Endothelial cell of umbilical vein (primary cell): ENCODE measurements at regions not wholly inside any gene's neighbourhood (a gene's known extent, or its start where the extent isn't known, plus 50 kb on each side); places are given as distances from the start of the nearest gene placed in this dataset.

ENCODE experiments used
- BruUV-seq: library from RNA; stranded (reverse); fragments of 400-500 nt; replicated peaks from 2 replicates; lab custom pipeline; 2021; lab: Mats Ljungman, UMichigan
- CTCF ChIA-PET: fragments of 300-600, 350-600 bp; sonication (Branson Sonifier 250); formaldehyde crosslinking; loops from one replicate; lab custom pipeline; 2021; ENCODE audit warnings: antibody characterized with exemption, inconsistent platforms; lab: Charles Lee
- POLR2A ChIA-PET: fragments of 300-600, 350-600 bp; sonication (Branson Sonifier 250); formaldehyde crosslinking; loops from one replicate; lab custom pipeline; 2021; ENCODE audit warnings: antibody characterized with exemption, inconsistent platforms; lab: Charles Lee
- DNase-seq: peaks from one replicate; pipeline ENCODE4 v3.0.0-alpha.2; 2011; ENCODE audit warnings: low read depth, low spot score
- FAIRE-seq: peaks from 2 replicates; lab custom pipeline; 2011; peaks lifted over from hg19 to GRCh38; lab: Jason Lieb, UNC
- H2AFZ ChIP-seq: 2 replicates; pipeline ENCODE4 v1.6.0; 2012; ENCODE audit warnings: low read depth, low read length, control low read depth, inconsistent platforms
- H3K27ac ChIP-seq: 2 replicates; pipeline ENCODE4 v1.5.1; 2011; ENCODE audit warnings: low read depth, mild to moderate bottlenecking, control low read depth, low read length, moderate library complexity; ENCODE audit not compliant: insufficient read depth
- H3K27me3 ChIP-seq, 2 experiments: 2 replicates each; pipeline versions ENCODE4 v1.6.0 to v1.6.1; 2011; ENCODE audit warnings: low read length in 2 of 2, mixed read lengths in 1 of 2; ENCODE audit not compliant: control insufficient read depth in 2 of 2, insufficient read depth in 2 of 2
- H3K36me3 ChIP-seq, 2 experiments: 2 replicates in 1 of 2; 3 replicates in 1 of 2; pipeline ENCODE4 v1.5.1; 2011; ENCODE audit warnings: low read length in 2 of 2, mild to moderate bottlenecking in 1 of 2, moderate library complexity in 1 of 2; ENCODE audit not compliant: control insufficient read depth in 2 of 2, insufficient read depth in 2 of 2; ENCODE audit errors: extremely low read depth in 1 of 2
- H3K4me1 ChIP-seq: 3 replicates; pipeline ENCODE4 v1.5.1; 2011; ENCODE audit warnings: mild to moderate bottlenecking, low read length; ENCODE audit not compliant: control insufficient read depth, insufficient read depth; ENCODE audit errors: extremely low read depth
- H3K4me2 ChIP-seq: 2 replicates; pipeline ENCODE4 v1.6.1; 2011; ENCODE audit warnings: low read length, control low read depth, mixed read lengths; ENCODE audit not compliant: insufficient read depth
- H3K4me3 ChIP-seq, 3 experiments: fragments of 200-600 bp in 1 of 3; sonication (generic), shearing (Covaris generic) in 1 of 3; replicated peaks in 1 of 3; 2 replicates each; pipeline ENCODE4 v1.5.1; 2011 to 2016; ENCODE audit warnings: control low read depth in 3 of 3, low read length in 3 of 3, mild to moderate bottlenecking in 2 of 3, inconsistent platforms in 1 of 3, low read depth in 1 of 3, moderate library complexity in 1 of 3; ENCODE audit not compliant: insufficient read depth in 1 of 3
- H3K79me2 ChIP-seq: 2 replicates; pipeline ENCODE4 v1.6.0; 2012; ENCODE audit warnings: low read length, inconsistent platforms; ENCODE audit not compliant: control insufficient read depth, insufficient read depth
- H3K9ac ChIP-seq: replicated peaks from 2 replicates; pipeline ENCODE3; 2011; ENCODE audit warnings: low read length, control low read depth; ENCODE audit not compliant: insufficient read depth; ENCODE audit errors: extremely low read depth
- H3K9me1 ChIP-seq: replicated peaks from 3 replicates; pipeline ENCODE4 v1.6.0; 2011; ENCODE audit warnings: mild to moderate bottlenecking, low read length; ENCODE audit not compliant: control insufficient read depth, insufficient read depth; ENCODE audit errors: extremely low read depth
- H3K9me3 ChIP-seq: replicated peaks from 2 replicates; pipeline ENCODE4 v1.5.1; 2012; ENCODE audit warnings: low read length, inconsistent platforms; ENCODE audit not compliant: control insufficient read depth, insufficient read depth
- H4K20me1 ChIP-seq: replicated peaks from 2 replicates; pipeline ENCODE3; 2011; ENCODE audit warnings: mild to moderate bottlenecking, low read length; ENCODE audit not compliant: control insufficient read depth, insufficient read depth; ENCODE audit errors: extremely low read depth
- CTCF ChIP-seq, 2 donors: IDR thresholded peaks; 1 replicate in 1 of 2; 2 replicates in 1 of 2; pipeline ENCODE4 v1.5.1; 2011; ENCODE audit warnings: low read length in 2 of 2, mild to moderate bottlenecking in 2 of 2, moderate library complexity in 2 of 2, control low read depth in 1 of 2, inconsistent platforms in 1 of 2, low read depth in 1 of 2; ENCODE audit not compliant: insufficient read depth in 1 of 2; ENCODE audit errors: extremely low read depth in 1 of 2
- EZH2 ChIP-seq: IDR thresholded peaks from 2 replicates; pipeline ENCODE4 v1.6.1; 2012; ENCODE audit warnings: borderline replicate concordance, low read depth, mild to moderate bottlenecking, moderate library complexity, low read length, inconsistent platforms; ENCODE audit not compliant: severe bottlenecking
- FOS ChIP-seq: IDR thresholded peaks from 2 replicates; pipeline ENCODE4 v1.6.1; 2011; ENCODE audit warnings: mild to moderate bottlenecking, low read length, moderate library complexity, borderline replicate concordance; ENCODE audit not compliant: insufficient read depth
- GATA2 ChIP-seq: IDR thresholded peaks from 2 replicates; pipeline ENCODE4 v1.7.0; 2011; ENCODE audit warnings: low read depth, mild to moderate bottlenecking, moderate library complexity, mixed read lengths, low read length; ENCODE audit not compliant: insufficient read length, insufficient read depth
- JUN ChIP-seq: IDR thresholded peaks from 2 replicates; pipeline ENCODE4 v1.6.1; 2011; ENCODE audit warnings: borderline replicate concordance, low read depth; ENCODE audit not compliant: insufficient read length, insufficient read depth
- MAX ChIP-seq: IDR thresholded peaks from 2 replicates; pipeline ENCODE4 v1.6.1; 2011; ENCODE audit not compliant: insufficient read depth, insufficient read length
- MYC ChIP-seq: IDR thresholded peaks from one replicate; pipeline ENCODE4 v1.6.1; 2011; ENCODE audit warnings: mild to moderate bottlenecking, low read depth, low read length
- POLR2A ChIP-seq: IDR thresholded peaks from 2 replicates; pipeline ENCODE4 v1.6.1; 2012; ENCODE audit warnings: low read depth, mild to moderate bottlenecking, control low read depth, low read length
- POLR2AphosphoS5 ChIP-seq: IDR thresholded peaks from 2 replicates; pipeline ENCODE4 v1.6.1; 2012; ENCODE audit warnings: low read depth, mild to moderate bottlenecking, control low read depth, low read length, moderate library complexity; ENCODE audit not compliant: insufficient read depth
- dilution Hi-C: fragments of 300-500 bp; cut with MboI; formaldehyde crosslinking; loops from one replicate; pipeline ENCODE4 v1.15.0; 2019; ENCODE audit warnings: low sequenced_read_pairs; ENCODE audit not compliant: extremely low pct_ligation_motif_present
- intact Hi-C: fragments of 100-400 bp; cut with micrococcal nuclease; formaldehyde crosslinking; loops from one replicate; pipeline ENCODE4 v1.10.0; 2022

- no peaks in the 10 kb centered on the region for H3K9me3 ChIP-seq
- no peaks in the 10 kb centered on the region for H3K9me1 ChIP-seq
- no peak overlapping the region for H3K27ac ChIP-seq
These were observed 526.3 kb downstream of the PTPRU start for GRCh38 chr1:29762635-29763034.

More at GRCh38 chr1:29762635-29763034, 526.3 kb downstream of the PTPRU start:
- Histone ChIP-seq H2AFZ (no peak overlapping the region), H3K27me3 (no peaks in the 10 kb centered on the region), H3K79me2 (no peaks in the 10 kb centered on the region), H4K20me1 (no peaks in the 10 kb centered on the region), H3K4me1 (no peaks in the 10 kb centered on the region), H3K9ac (no peak overlapping the region), H3K36me3 (no peaks in the 10 kb centered on the region), H3K4me3 (no peak overlapping the region), H3K4me2 (no peak overlapping the region)
- BruUV-seq, result no TSS peak
- DNase-seq (no peak), FAIRE-seq (no peak)
- TF ChIP-seq JUN, result no peak
- TF ChIP-seq MYC, result no peak
- TF ChIP-seq POLR2AphosphoS5, result no peak
- no peak for TF ChIP-seq MAX
- no peak for TF ChIP-seq GATA2
- no peak for TF ChIP-seq EZH2
- no peak for TF ChIP-seq CTCF (IDR thresholded peaks at IDR 0.05; ENCODE audit: extremely low read depth in 1 of 2, insufficient read depth in 1 of 2, low read depth in 1 of 2, low read length in 2 of 2)
- no peak for TF ChIP-seq POLR2A
- no peak for TF ChIP-seq FOS
- dilution Hi-C loops (no loop called here), intact Hi-C loops (no loop called here)
- ChIA-PET CTCF (no interaction called here), POLR2A (no interaction called here)
